Keratinocyte (primary cell): ENCODE measurements at regions not wholly inside any gene's neighbourhood (a gene's known extent, or its start where the extent isn't known, plus 50 kb on each side); places are given as distances from the start of the nearest gene placed in this dataset.

ENCODE experiments used
- DNase-seq: peaks from one replicate; pipeline ENCODE4 v3.0.0-alpha.2; 2011; ENCODE audit warnings: low read depth, missing footprints, low spot score
- FAIRE-seq: peaks from 2 replicates; lab custom pipeline; 2011; peaks lifted over from hg19 to GRCh38; lab: Jason Lieb, UNC
- H2AFZ ChIP-seq: 2 replicates; pipeline ENCODE4 v1.6.0; 2012; ENCODE audit warnings: low read length, control low read depth, inconsistent platforms; ENCODE audit not compliant: control insufficient read depth
- H3K27ac ChIP-seq: 2 replicates; pipeline ENCODE4 v1.5.1; 2011; ENCODE audit warnings: low read length; ENCODE audit not compliant: control insufficient read depth, insufficient read depth
- H3K27me3 ChIP-seq: 3 replicates; pipeline ENCODE4 v1.6.0; 2011; ENCODE audit warnings: low read length; ENCODE audit not compliant: control insufficient read depth, insufficient read depth; ENCODE audit errors: extremely low read depth
- H3K36me3 ChIP-seq, 2 experiments: 2 replicates in 1 of 2; 3 replicates in 1 of 2; pipeline ENCODE4 v1.5.1; 2011; ENCODE audit warnings: low read length in 2 of 2, mild to moderate bottlenecking in 1 of 2; ENCODE audit not compliant: control insufficient read depth in 2 of 2, insufficient read depth in 2 of 2; ENCODE audit errors: extremely low read depth in 1 of 2
- H3K4me1 ChIP-seq: 3 replicates; pipeline ENCODE4 v1.5.1; 2011; ENCODE audit warnings: low read length; ENCODE audit not compliant: control insufficient read depth, insufficient read depth; ENCODE audit errors: extremely low read depth
- H3K4me2 ChIP-seq: 3 replicates; pipeline ENCODE4 v1.6.0; 2011; ENCODE audit warnings: low read depth, low read length; ENCODE audit not compliant: control insufficient read depth, insufficient read depth; ENCODE audit errors: extremely low read depth
- H3K4me3 ChIP-seq, 3 experiments: fragments of 200-600 bp in 1 of 3; sonication (generic) in 1 of 3; 2 replicates in 2 of 3; 3 replicates in 1 of 3; pipeline ENCODE4 v1.5.1; 2011 to 2016; ENCODE audit warnings: low read length in 3 of 3, mild to moderate bottlenecking in 3 of 3, control low read depth in 2 of 3, inconsistent platforms in 1 of 3, low read depth in 1 of 3, mixed read lengths in 1 of 3, mixed run types in 1 of 3, moderate library complexity in 1 of 3; ENCODE audit not compliant: control insufficient read depth in 2 of 3, insufficient read depth in 2 of 3; ENCODE audit errors: extremely low read depth in 1 of 3
- H3K79me2 ChIP-seq: 2 replicates; pipeline ENCODE4 v1.6.0; 2012; ENCODE audit warnings: low read length; ENCODE audit not compliant: control insufficient read depth, insufficient read depth
- H3K9ac ChIP-seq: 3 replicates; pipeline ENCODE4 v1.6.0; 2011; ENCODE audit warnings: low read length; ENCODE audit not compliant: control insufficient read depth, insufficient read depth; ENCODE audit errors: extremely low read depth
- H3K9me1 ChIP-seq: 3 replicates; pipeline ENCODE4 v1.6.0; 2011; ENCODE audit warnings: low read length; ENCODE audit not compliant: control insufficient read depth, insufficient read depth; ENCODE audit errors: extremely low read depth
- H3K9me3 ChIP-seq: 2 replicates; pipeline ENCODE4 v1.5.1; 2012; ENCODE audit warnings: low read depth, low read length; ENCODE audit not compliant: control insufficient read depth
- H4K20me1 ChIP-seq: 3 replicates; pipeline ENCODE4 v1.6.0; 2011; ENCODE audit warnings: low read length; ENCODE audit not compliant: control insufficient read depth, insufficient read depth; ENCODE audit errors: extremely low read depth
- EZH2 ChIP-seq: IDR thresholded peaks from one replicate; pipeline ENCODE4 v1.6.1; 2012; ENCODE audit warnings: inconsistent platforms, mild to moderate bottlenecking, low read length, moderate library complexity
- dilution Hi-C: fragments of 300-500 bp; cut with MboI; formaldehyde crosslinking; loops from one replicate; pipeline ENCODE4 v1.7.0; 2020; ENCODE audit warnings: low sequenced_read_pairs; ENCODE audit not compliant: extremely low pct_ligation_motif_present
- TF ChIP-seq, protein P1 (sequence below), 3 experiments: IDR thresholded peaks in 1 of 3; conservative IDR thresholded peaks in 1 of 3; optimal IDR thresholded peaks in 1 of 3; 2 replicates in 2 of 3; 3 replicates in 1 of 3; pipeline versions ENCODE3 to v1.5.1; 2011; ENCODE audit warnings: low read length in 3 of 3, mild to moderate bottlenecking in 3 of 3, moderate library complexity in 2 of 3, control low read depth in 1 of 3, inconsistent platforms in 1 of 3; ENCODE audit not compliant: insufficient read depth in 2 of 3; ENCODE audit errors: extremely low read depth in 1 of 3

DNA sequence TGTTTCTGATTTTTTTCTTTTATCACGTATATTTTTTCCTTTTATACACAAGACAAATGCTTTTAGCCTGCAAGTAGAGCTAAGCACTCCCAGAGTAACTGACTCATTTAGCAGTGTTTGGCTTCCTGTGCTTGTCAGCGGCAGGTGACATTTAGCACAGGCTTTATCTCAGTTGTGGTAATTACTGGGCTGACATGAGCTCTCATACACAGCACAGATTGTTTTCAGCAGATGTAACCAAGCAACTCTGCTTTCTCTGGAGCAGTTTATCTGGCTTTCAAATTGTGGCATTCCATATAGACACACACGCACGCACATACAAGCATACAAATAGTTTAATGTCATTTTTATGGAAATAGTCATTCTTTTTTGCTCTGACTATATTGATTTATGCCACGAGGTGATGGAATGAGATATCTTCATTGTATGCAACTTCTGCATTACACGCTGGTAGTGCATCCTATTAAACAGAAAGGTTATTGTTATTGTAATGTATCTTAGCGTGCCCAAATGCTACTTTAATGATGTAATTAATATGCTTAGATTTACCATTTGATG, 379.0 kb upstream of the GRAMD2B start:
- no peaks in the 10 kb centered on the region for H3K9me1 ChIP-seq
- no peak overlapping the region for H2AFZ ChIP-seq
- H3K4me1 ChIP-seq: no peaks in the 10 kb centered on the region
- H3K79me2 ChIP-seq: no peaks in the 10 kb centered on the region
- FAIRE-seq (no peak), DNase-seq (no peak)
- H3K27ac ChIP-seq: no peak overlapping the region
- no peaks in the 10 kb centered on the region for H3K27me3 ChIP-seq
- no peak overlapping the region for H3K4me3 ChIP-seq
- H3K36me3 ChIP-seq: no peaks in the 10 kb centered on the region
- dilution Hi-C loops: no loop called here
- H3K9me3 ChIP-seq: no peaks in the 10 kb centered on the region
- no peak overlapping the region for H3K9ac ChIP-seq
- H4K20me1 ChIP-seq: no peaks in the 10 kb centered on the region
- TF ChIP-seq, protein P1, sequence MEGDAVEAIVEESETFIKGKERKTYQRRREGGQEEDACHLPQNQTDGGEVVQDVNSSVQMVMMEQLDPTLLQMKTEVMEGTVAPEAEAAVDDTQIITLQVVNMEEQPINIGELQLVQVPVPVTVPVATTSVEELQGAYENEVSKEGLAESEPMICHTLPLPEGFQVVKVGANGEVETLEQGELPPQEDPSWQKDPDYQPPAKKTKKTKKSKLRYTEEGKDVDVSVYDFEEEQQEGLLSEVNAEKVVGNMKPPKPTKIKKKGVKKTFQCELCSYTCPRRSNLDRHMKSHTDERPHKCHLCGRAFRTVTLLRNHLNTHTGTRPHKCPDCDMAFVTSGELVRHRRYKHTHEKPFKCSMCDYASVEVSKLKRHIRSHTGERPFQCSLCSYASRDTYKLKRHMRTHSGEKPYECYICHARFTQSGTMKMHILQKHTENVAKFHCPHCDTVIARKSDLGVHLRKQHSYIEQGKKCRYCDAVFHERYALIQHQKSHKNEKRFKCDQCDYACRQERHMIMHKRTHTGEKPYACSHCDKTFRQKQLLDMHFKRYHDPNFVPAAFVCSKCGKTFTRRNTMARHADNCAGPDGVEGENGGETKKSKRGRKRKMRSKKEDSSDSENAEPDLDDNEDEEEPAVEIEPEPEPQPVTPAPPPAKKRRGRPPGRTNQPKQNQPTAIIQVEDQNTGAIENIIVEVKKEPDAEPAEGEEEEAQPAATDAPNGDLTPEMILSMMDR (optimal IDR thresholded peaks at IDR 0.05 in 1 of 3, IDR thresholded peaks at IDR 0.05 in 1 of 3, conservative IDR thresholded peaks at IDR 0.05 in 1 of 3; ENCODE audit: extremely low read depth in 1 of 3, insufficient read depth in 2 of 3, low read length in 3 of 3): no peak
- no peak for TF ChIP-seq EZH2
- no peak overlapping the region for H3K4me2 ChIP-seq

DNA sequence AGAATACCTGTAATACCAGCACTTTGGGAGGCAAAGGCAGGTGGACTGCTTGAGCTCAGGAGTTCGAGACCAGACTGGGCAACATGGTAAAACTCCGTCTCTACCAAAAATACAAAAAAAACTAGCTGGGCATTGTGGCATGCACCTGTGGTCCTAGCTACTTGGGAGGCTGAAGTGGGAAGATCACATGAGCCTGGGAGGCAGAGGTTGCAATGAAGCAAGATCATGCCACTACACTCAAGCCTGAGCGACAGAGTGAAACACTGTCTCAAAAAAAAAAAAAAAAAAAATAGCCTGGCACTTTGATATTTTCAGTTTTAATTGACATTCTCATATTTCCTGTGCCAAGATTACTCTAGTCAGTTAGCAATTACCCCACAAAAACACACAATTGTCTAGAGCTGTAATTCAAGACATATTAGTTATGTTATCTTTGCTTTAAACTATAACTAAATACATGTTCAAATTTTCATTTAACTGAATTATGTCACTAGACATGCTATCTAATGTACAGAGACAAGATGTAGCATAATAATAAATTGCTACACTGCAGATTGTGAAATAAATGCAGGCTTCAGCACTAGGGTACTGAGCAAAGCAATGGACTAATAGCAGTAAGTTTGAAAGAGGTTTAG, 378.2 kb upstream of the GRAMD2B start:
- no peak for DNase-seq
- TF ChIP-seq, protein P1 (optimal IDR thresholded peaks at IDR 0.05 in 1 of 3, IDR thresholded peaks at IDR 0.05 in 1 of 3, conservative IDR thresholded peaks at IDR 0.05 in 1 of 3; ENCODE audit: extremely low read depth in 1 of 3, insufficient read depth in 2 of 3, low read length in 3 of 3): no peak
- no peak for TF ChIP-seq EZH2
- Histone ChIP-seq H3K36me3 (no peaks in the 10 kb centered on the region), H4K20me1 (no peaks in the 10 kb centered on the region), H3K27me3 (no peaks in the 10 kb centered on the region), H3K9me3 (no peaks in the 10 kb centered on the region), H2AFZ (no peak overlapping the region), H3K9me1 (no peaks in the 10 kb centered on the region), H3K27ac (no peak overlapping the region), H3K4me3 (no peak overlapping the region), H3K79me2 (no peaks in the 10 kb centered on the region), H3K4me1 (no peaks in the 10 kb centered on the region), H3K9ac (no peak overlapping the region), H3K4me2 (no peak overlapping the region)
- dilution Hi-C loops: no loop called here
- no peak for FAIRE-seq
